GM19351 (cell line): ENCODE measurements at regions not wholly inside any gene's neighbourhood (a gene's known extent, or its start where the extent isn't known, plus 50 kb on each side); places are given as distances from the start of the nearest gene placed in this dataset.
A peak's percentile ranks its signal among the peaks of the same experiment; 100 is the strongest.

Experiments
- ATAC-seq: cut with Tn5 transposase; IDR thresholded peaks from one replicate; pipeline ENCODE4 v1.9.1; 2021; ENCODE audit warnings: mild to moderate bottlenecking, moderate library complexity; ENCODE audit not compliant: unreplicated experiment

- ATAC-seq = no peak
Measured at GRCh38 chr3:117674321-117674720, 964.7 kb downstream of the TUSC7 start.

DNA sequence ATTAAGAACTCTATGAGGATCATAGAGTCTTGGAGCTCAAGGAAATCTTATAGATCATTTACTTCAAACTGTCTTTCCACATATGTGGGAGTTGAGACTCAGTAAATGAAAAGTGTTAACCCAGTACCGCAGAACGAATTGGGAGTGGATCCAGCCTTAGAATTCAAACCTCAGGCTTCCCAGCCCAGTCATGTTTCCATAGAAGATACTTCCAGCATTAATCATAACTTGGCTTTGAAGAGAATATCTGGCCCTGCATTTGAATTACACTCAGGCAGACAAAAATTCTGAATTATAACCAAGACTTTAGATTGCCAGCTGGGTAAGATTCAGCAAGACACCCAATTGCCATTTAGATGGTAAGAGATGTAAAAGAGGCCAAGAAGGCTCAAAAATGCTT is 972.0 kb downstream of the TUSC7 start:
- ATAC-seq = no peak

- no peak for ATAC-seq
Measured at GRCh38 chr3:117687096-117687495, 977.5 kb downstream of the TUSC7 start.

GRCh38 chr3:117688583-117688982 is 979.0 kb downstream of the TUSC7 start:
- ATAC-seq = no peak

- no peak for ATAC-seq
Measured at GRCh38 chr3:117691526-117691925, 981.9 kb downstream of the TUSC7 start.

- no peak for ATAC-seq
Measured at GRCh38 chr3:117692416-117692995, 982.9 kb downstream of the TUSC7 start.

DNA sequence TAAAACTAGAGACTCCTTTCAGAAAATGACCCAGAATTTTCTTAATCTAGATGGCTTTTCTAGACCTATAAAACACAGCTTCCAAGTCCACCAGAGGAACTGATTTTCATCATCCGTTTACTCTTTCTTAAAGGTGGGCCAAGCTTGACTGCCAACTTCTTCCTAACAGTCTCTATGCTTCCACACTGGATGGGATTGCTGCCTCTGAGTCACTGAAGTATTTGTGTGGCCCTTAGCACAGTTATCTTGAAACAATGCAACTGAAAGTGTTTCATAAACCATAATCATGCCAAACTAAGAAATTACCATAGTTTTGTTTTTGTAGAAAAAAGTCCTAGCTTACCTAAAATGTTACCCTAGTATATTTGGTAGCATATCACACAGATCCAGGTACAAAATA is 985.7 kb downstream of the TUSC7 start:
- no peak for ATAC-seq

DNA sequence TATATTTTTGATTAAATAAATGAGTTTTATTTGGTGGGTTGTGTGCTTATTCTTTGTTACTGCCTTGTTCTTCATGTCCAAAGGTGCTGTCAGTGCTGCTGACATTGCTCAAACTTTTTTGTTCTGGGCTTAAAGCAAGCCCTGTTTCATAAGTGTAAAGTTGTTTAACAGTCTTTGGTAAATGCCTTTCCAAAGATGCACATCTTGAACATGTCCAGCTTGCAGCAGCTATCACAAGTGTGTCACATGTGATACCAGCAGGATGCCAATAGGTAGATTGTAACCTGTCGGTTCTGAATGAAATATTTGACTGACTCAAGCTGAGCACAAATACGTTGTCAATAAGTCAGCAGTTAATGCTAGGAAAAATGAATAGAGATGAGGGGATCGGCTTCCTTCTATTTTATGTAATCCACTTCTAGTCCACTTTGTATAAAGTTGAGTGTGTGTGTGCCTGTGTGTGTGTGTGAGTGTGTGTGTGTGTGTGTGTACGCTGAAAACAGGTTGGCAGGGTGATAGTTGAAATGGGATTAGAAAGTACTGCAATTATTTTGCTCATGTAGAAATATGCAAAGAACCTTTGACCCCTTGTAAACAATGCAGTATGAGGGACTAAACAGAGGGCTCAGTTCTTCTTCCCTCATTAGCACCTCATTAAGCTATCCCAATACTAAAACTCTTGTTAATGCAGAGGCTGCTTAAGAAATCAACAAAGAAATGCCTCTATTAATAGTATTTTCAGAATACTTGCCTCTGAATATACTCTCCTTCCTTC is 986.5 kb downstream of the TUSC7 start:
- ATAC-seq = no peak

DNA sequence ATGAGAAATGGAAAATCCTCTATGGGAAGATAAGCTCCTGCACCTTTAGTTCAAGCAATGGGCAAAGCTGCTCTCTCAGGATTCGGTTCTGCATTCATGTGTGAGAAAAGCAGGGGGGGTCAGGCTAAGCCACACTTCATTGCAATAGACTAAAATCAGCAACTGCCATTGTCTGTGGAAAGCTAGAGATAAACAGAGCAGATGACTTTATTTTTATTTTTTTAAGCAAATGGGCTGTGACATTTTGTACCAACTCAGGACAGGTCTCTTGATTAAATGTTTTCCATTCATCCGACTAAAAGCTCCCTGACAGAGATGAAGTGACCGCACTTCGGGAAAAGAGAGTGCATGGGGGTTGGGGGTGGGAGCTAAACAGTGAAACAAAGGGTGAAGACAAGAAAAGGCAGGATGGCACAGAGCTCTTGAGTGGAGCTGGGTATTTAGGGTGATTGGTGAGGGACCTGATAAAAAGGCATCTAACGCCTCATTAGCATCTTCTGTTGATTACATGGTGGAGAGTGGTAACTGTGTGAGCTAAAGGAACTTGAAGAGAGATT is 987.4 kb downstream of the TUSC7 start:
- no peak for ATAC-seq

- no peak for ATAC-seq
Measured at GRCh38 chr3:117699058-117699457, 989.5 kb downstream of the TUSC7 start.

GRCh38 chr3:117700573-117701360 is 991.2 kb downstream of the TUSC7 start:
- no peak for ATAC-seq

- ATAC-seq = no peak
Measured at GRCh38 chr3:117705011-117705410, 995.4 kb downstream of the TUSC7 start.

DNA sequence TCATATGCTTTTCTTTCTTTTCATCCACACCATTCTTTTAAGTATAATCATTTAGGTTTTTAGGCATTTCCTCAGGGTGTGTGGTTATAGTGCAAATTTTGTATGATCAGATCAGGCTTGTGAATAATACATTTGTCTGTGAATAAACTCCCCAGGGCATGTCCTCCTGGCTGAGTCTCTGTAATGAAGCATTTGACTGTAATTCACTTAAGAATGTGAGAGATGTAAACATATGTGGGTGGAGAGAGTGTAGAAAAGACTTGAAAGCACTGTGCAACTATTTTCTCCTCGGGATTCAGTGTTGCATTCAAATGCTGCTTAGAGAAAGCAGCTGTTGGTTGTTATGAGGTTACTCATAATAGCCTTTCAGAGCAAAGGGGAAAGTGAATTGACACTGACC is 996.5 kb downstream of the TUSC7 start:
- no peak for ATAC-seq

DNA sequence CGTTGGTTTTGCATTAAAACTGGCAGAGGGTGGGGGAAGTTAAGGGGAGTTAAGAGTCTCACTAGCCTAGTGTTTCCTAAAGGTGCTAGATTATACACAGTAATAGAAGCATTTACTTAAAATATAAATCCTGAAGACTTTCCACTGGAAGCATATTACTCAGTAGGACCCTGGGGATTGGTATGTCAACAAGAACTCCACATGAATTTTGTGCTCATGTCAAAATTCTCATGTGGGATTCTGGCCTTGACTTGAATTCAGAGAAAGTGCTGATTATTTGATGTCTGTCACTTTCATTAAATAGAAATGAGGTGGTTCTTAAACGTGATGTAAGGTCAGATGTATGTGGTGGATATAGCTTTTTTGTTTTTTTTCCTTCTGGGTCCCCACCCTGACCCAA is 997.2 kb downstream of the TUSC7 start:
- no peak for ATAC-seq

GRCh38 chr3:117708601-117709000 is 999.0 kb downstream of the TUSC7 start:
- ATAC-seq = no peak

DNA sequence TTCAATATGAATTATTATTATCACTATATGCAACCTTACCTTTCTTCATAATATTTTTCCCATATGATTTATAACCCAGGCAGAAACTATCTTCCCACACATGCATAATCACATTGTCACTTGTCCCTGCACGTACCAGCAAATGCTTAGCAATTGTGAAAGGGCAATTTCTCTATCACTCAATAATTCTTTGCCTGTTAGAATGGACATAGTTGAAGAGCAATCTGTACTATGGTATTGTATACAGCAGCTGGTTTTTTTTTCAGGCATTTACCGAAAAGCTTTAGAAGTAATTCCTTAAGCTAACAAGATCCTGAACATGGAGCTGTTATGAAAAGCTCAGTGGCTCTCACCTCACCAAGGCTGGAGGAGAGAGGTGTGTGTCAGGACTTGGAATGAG is 999.5 kb downstream of the TUSC7 start:
- ATAC-seq = no peak

DNA sequence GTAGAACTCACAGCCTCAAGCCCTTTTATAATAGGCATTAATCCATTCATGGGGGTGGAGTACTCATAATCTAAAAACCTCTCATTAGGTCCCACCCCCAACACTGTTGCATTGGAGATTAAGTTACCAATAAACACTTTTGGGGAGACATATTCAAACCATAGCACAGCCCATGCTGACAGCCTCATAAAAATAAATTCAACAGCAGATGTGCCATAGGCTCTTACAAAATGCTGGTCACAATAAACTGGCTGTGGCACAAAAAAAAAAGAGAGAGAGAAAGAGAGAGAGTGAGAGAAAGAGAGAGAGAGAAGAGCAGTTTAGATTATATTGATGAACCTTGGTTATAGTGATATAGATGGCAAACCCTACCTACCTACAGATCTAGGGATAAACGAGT is 1000.9 kb downstream of the TUSC7 start:
- no peak for ATAC-seq

DNA sequence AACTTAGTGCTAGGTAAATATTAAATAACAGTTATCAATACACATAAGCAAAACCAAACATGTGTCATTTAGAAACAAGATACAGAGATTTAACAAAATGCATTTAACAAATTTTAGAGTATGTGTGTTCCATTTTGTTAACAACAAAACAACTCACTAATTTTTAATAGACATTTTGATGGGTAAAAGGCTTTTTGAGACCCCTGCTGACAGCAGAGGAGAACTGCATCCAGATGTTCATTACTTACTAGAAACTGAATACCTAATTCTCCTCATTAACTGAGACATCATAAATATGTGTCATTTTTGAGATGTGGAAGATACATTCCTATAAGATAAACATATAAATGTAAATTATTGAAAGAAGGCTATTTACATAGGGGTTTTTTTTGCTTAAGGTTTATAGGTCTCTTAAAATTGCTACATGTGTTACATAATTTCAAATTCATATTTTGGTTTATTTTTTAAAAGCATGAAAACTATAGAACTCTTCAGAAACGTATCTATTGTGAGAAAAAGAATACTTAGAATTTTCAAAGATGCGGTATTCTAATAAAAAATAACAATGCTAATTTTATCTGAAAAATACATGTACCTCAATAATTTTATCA is 1009.8 kb downstream of the TUSC7 start:
- peak; percentile 70 for ATAC-seq

- ATAC-seq = no peak
Measured at GRCh38 chr3:117721866-117722265, 1012.3 kb downstream of the TUSC7 start.

DNA sequence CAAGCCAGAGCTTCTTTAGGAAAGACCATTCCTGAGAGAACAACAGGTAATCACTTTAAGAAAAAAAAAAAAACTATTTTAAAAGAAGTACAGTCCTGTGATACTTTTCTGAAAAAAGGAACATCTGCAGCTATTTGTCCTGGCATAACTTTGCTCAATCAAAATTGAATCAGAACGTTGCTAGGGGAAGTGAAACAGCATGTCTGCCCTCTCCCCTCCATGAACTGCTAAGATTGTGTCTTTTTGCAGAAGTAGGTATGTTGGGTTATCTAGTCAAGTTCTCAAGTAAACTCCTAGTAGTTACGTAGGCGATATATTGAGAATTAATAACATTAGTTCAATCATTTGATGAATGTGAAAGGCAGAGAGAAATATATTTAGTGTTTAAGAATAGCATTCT is 1013.3 kb downstream of the TUSC7 start:
- ATAC-seq = peak; percentile 85

DNA sequence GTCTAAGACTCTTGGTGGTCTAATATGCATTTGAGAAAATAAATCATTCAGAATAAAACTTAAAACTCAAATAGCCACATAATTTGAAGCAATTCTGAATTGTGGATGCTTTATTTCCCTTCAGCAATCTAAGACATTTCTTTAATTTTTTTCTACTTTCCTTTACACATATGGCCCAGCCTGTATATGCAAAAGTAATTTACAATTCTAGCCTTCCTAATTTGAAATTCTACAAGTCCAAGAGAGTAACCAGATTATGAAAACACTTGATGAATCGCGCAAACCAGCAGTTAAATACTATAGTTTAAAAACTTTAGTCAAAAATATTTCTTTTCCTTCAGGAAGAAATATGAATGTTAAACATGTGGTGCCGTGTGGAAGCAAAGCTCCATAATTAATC is 1014.2 kb downstream of the TUSC7 start:
- ATAC-seq = no peak
